Thyroid gland (tissue), 4 donors: ENCODE measurements at regions not wholly inside any gene's neighbourhood (a gene's known extent, or its start where the extent isn't known, plus 50 kb on each side); places are given as distances from the start of the nearest gene placed in this dataset.

Experiments
- CTCF ChIP-seq, 6 experiments: fragments of 200-600 bp in 3 of 6; fragments of 450-650 bp in 3 of 6; sonication (generic) in 3 of 6; IDR thresholded peaks; one replicate each; pipeline ENCODE4 v1.5.1; 2016 to 2019; ENCODE audit warnings: antibody characterized with exemption in 6 of 6, mild to moderate bottlenecking in 2 of 6, inconsistent platforms in 1 of 6, moderate library complexity in 1 of 6
- POLR2A ChIP-seq, 2 donors: fragments of 450-650 bp; IDR thresholded peaks; one replicate each; pipeline ENCODE4 v1.6.1; 2017; ENCODE audit warnings: antibody characterized with exemption in 2 of 2, mild to moderate bottlenecking in 2 of 2, moderate library complexity in 1 of 2

GRCh38 chr4:111736516-111736915, 408.7 kb upstream of the FAM241A start:
- TF ChIP-seq CTCF (IDR thresholded peaks at IDR 0.05) (no peak), POLR2A (IDR thresholded peaks at IDR 0.05) (no peak)
